ENCODE measurements at regions not wholly inside any gene's neighbourhood (a gene's known extent, or its start where the extent isn't known, plus 50 kb on each side); places are given as distances from the start of the nearest gene placed in this dataset.

DNA sequence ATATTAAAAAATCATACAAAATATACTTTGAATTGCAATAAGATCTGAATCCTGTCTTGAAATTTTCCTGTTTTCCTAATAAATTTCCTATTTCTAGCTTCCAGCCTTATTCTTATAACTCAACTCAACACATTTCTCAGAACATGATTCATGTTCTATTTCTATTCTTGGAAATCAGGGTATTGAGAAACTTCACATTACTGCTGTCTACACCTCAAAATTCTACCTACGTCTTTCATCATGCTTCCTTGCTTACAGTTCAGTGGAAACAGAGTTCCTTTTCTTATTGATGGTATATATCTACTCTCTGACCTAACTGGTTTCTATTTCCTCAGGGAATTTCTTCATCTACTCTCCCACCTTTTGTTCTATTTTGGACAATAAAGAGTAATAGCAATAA lies 2139.0 kb downstream of the ARAP2 start:
- TF ChIP-seq, protein P1, sequence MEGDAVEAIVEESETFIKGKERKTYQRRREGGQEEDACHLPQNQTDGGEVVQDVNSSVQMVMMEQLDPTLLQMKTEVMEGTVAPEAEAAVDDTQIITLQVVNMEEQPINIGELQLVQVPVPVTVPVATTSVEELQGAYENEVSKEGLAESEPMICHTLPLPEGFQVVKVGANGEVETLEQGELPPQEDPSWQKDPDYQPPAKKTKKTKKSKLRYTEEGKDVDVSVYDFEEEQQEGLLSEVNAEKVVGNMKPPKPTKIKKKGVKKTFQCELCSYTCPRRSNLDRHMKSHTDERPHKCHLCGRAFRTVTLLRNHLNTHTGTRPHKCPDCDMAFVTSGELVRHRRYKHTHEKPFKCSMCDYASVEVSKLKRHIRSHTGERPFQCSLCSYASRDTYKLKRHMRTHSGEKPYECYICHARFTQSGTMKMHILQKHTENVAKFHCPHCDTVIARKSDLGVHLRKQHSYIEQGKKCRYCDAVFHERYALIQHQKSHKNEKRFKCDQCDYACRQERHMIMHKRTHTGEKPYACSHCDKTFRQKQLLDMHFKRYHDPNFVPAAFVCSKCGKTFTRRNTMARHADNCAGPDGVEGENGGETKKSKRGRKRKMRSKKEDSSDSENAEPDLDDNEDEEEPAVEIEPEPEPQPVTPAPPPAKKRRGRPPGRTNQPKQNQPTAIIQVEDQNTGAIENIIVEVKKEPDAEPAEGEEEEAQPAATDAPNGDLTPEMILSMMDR (conservative IDR thresholded peaks at IDR 0.05; ENCODE audit: low read length): no peak
- no peak for TF ChIP-seq EZH2phosphoT487 (IDR thresholded peaks at IDR 0.05; ENCODE audit: borderline replicate concordance)

All from Loucy (cell line).